IMR-90 (cell line): ENCODE measurements at regions not wholly inside any gene's neighbourhood (a gene's known extent, or its start where the extent isn't known, plus 50 kb on each side); places are given as distances from the start of the nearest gene placed in this dataset.

ENCODE experiments used
- ATAC-seq: fragments of 200-7000 bp; cut with Tn5 transposase; 2 replicates; pipeline ENCODE4 v1.9.1; 2020; ENCODE audit warnings: low read depth, mild to moderate bottlenecking, moderate library complexity
- BruUV-seq: library from RNA; stranded (reverse); fragments of 400-500 nt; replicated peaks from 2 replicates; lab custom pipeline; 2021; lab: Mats Ljungman, UMichigan
- CTCF ChIA-PET: fragments of 300-600 bp; formaldehyde crosslinking; extraction: SDS; loops from one replicate; lab custom pipeline; 2021; ENCODE audit warnings: antibody characterized with exemption; lab: Yijun Ruan, JAX
- POLR2A ChIA-PET: fragments of 300-600 bp; sonication (Branson Sonifier 250); formaldehyde crosslinking; loops from one replicate; lab custom pipeline; 2022; ENCODE audit warnings: antibody characterized with exemption; ENCODE audit not compliant: unreplicated experiment; lab: Charles Lee
- DNase-seq: peaks from one replicate; pipeline ENCODE4 v3.0.0; 2013
- H2AFZ ChIP-seq: replicated peaks from 2 replicates; pipeline ENCODE3; 2013; ENCODE audit warnings: low read length, mild to moderate bottlenecking; ENCODE audit not compliant: poor library complexity
- H2AK5ac ChIP-seq: 2 replicates; pipeline ENCODE4 v1.6.1; 2013; ENCODE audit warnings: low read depth, low read length, inconsistent platforms
- H2AK9ac ChIP-seq: replicated peaks from 2 replicates; pipeline ENCODE3; 2013; ENCODE audit warnings: mild to moderate bottlenecking, low read depth, low read length, moderate library complexity; ENCODE audit not compliant: poor library complexity
- H2BK120ac ChIP-seq: 2 replicates; pipeline ENCODE4 v1.6.1; 2013; ENCODE audit warnings: low read depth, low read length, inconsistent platforms
- H2BK15ac ChIP-seq: 3 replicates; pipeline ENCODE4 v1.6.1; 2013; ENCODE audit warnings: low read depth, low read length, inconsistent platforms
- H2BK20ac ChIP-seq: 2 replicates; pipeline ENCODE4 v1.6.1; 2013; ENCODE audit warnings: low read depth, mild to moderate bottlenecking, inconsistent platforms, low read length, moderate library complexity
- H2BK5ac ChIP-seq: 2 replicates; pipeline ENCODE4 v1.6.1; 2013; ENCODE audit warnings: mild to moderate bottlenecking, low read depth, low read length, inconsistent platforms; ENCODE audit not compliant: poor library complexity, severe bottlenecking
- H3K14ac ChIP-seq: replicated peaks from 2 replicates; pipeline ENCODE4 v1.6.1; 2013; ENCODE audit warnings: low read depth, low read length, inconsistent platforms
- H3K18ac ChIP-seq: 2 replicates; pipeline ENCODE4 v1.6.1; 2013; ENCODE audit warnings: low read depth, low read length, control low read depth
- H3K23ac ChIP-seq: 2 replicates; pipeline ENCODE4 v1.6.1; 2013; ENCODE audit warnings: low read depth, low read length, inconsistent platforms
- H3K27ac ChIP-seq: 2 replicates; pipeline ENCODE4 v1.5.1; 2013; ENCODE audit warnings: mild to moderate bottlenecking, control low read depth, low read length; ENCODE audit not compliant: insufficient read depth
- H3K27me3 ChIP-seq: 2 replicates; pipeline ENCODE4 v1.6.1; 2013; ENCODE audit warnings: low read length; ENCODE audit not compliant: control insufficient read depth, insufficient read depth
- H3K36me3 ChIP-seq: 2 replicates; pipeline ENCODE4 v1.6.1; 2013; ENCODE audit warnings: low read length, mixed read lengths; ENCODE audit not compliant: control insufficient read depth, insufficient read depth
- H3K4ac ChIP-seq: 2 replicates; pipeline ENCODE4 v1.6.1; 2013; ENCODE audit warnings: low read depth, low read length, inconsistent platforms
- H3K4me1 ChIP-seq: 2 replicates; pipeline ENCODE4 v1.6.1; 2013; ENCODE audit warnings: low read length, mixed read lengths; ENCODE audit not compliant: control insufficient read depth, insufficient read depth
- H3K4me2 ChIP-seq: 2 replicates; pipeline ENCODE4 v1.6.1; 2013; ENCODE audit warnings: low read depth, mild to moderate bottlenecking, control low read depth, low read length, moderate library complexity
- H3K4me3 ChIP-seq: 2 replicates; pipeline ENCODE4 v1.5.1; 2013; ENCODE audit warnings: low read depth, mild to moderate bottlenecking, control low read depth, low read length, moderate library complexity; ENCODE audit not compliant: insufficient read depth
- H3K56ac ChIP-seq: 2 replicates; pipeline ENCODE4 v1.6.1; 2013; ENCODE audit warnings: low read length, inconsistent platforms; ENCODE audit not compliant: insufficient read depth; ENCODE audit errors: extremely low read depth
- H3K79me1 ChIP-seq, 2 experiments: 2 replicates each; pipeline ENCODE4 v1.6.1; 2013; ENCODE audit warnings: low read length in 2 of 2, inconsistent platforms in 1 of 2, low read depth in 1 of 2
- H3K9ac ChIP-seq: 2 replicates; pipeline ENCODE4 v1.6.1; 2013; ENCODE audit warnings: low read depth, low read length, control low read depth
- H3K9me1 ChIP-seq: 2 replicates; pipeline ENCODE4 v1.6.1; 2013; ENCODE audit warnings: low read length, inconsistent platforms; ENCODE audit not compliant: insufficient read depth
- H3K9me3 ChIP-seq: 2 replicates; pipeline ENCODE4 v1.6.1; 2013; ENCODE audit warnings: low read length; ENCODE audit not compliant: control insufficient read depth, insufficient read depth
- H4K20me1 ChIP-seq: 2 replicates; pipeline ENCODE4 v1.6.1; 2013; ENCODE audit warnings: low read length, inconsistent platforms; ENCODE audit not compliant: insufficient read depth
- H4K5ac ChIP-seq: 2 replicates; pipeline ENCODE4 v1.6.1; 2013; ENCODE audit warnings: mild to moderate bottlenecking, low read depth, low read length, control low read depth
- H4K8ac ChIP-seq, 2 experiments: 2 replicates each; pipeline ENCODE4 v1.6.1; 2013; ENCODE audit warnings: low read depth in 2 of 2, low read length in 2 of 2, control low read depth in 1 of 2, inconsistent platforms in 1 of 2
- H4K91ac ChIP-seq: 2 replicates; pipeline ENCODE4 v1.6.1; 2013; ENCODE audit warnings: low read depth, low read length, inconsistent platforms; ENCODE audit not compliant: insufficient read depth
- NFE2L2 ChIP-seq: fragments of 150-350 bp; IDR thresholded peaks from 2 replicates; pipeline ENCODE4 v1.6.1; 2016; ENCODE audit warnings: low read depth, mild to moderate bottlenecking, low read length
- POLR2A ChIP-seq: IDR thresholded peaks from 2 replicates; pipeline ENCODE4 v1.6.1; 2012; ENCODE audit warnings: mild to moderate bottlenecking, low read depth, low read length
- RCOR1 ChIP-seq: IDR thresholded peaks from 2 replicates; pipeline ENCODE4 v1.6.1; 2012; ENCODE audit warnings: mild to moderate bottlenecking, low read length, improper control_type of control experiment; ENCODE audit not compliant: insufficient replicate concordance
- WGBS, 2 experiments: methylation state at CpG; one replicate each; pipeline versions ENCODE4 v1.1.5 to v1.1.7; 2013; ENCODE audit warnings: missing lambda C conversion rate in 2 of 2; ENCODE audit not compliant: insufficient read length in 1 of 2; ENCODE audit errors: extremely low coverage in 2 of 2; 5-methylcytosine and 5-hydroxymethylcytosine counted together
- dilution Hi-C: fragments of 300-500 bp; cut with HindIII; formaldehyde crosslinking; loops from one replicate; pipeline ENCODE4 v1.14.3; 2018; ENCODE audit warnings: low sequenced_read_pairs; ENCODE audit not compliant: unreplicated experiment
- in situ Hi-C: fragments of 300-500 bp; cut with MboI; formaldehyde crosslinking; loops from 3 replicates; pipeline ENCODE4 v1.14.3; 2019; ENCODE audit warnings: low sequenced_read_pairs, inconsistent platforms, mixed read lengths
- intact Hi-C: fragments of 100-400 bp; cut with micrococcal nuclease; formaldehyde crosslinking; loops from 2 replicates; pipeline ENCODE4 v1.10.0; 2022

- Histone ChIP-seq H3K27ac (no peak overlapping the region), H2BK15ac (no peak overlapping the region), H3K4me3 (no peak overlapping the region), H2BK120ac (no peak overlapping the region), H2BK5ac (no peak overlapping the region), H3K36me3 (no peaks in the 10 kb centered on the region), H3K79me1 (no peaks in the 10 kb centered on the region), H3K14ac (no peak overlapping the region), H3K9ac (no peak overlapping the region), H3K56ac (no peak overlapping the region), H2AK9ac (no peak overlapping the region), H3K4me1 (no peaks in the 10 kb centered on the region), H4K91ac (no peak overlapping the region), H3K4me2 (no peak overlapping the region), H4K20me1 (no peaks in the 10 kb centered on the region), H3K23ac (no peak overlapping the region), H2AFZ (no peak overlapping the region), H4K5ac (no peak overlapping the region), H2AK5ac (no peak overlapping the region), H3K4ac (no peak overlapping the region), H4K8ac (no peak overlapping the region), H3K9me3 (no peaks in the 10 kb centered on the region; the same call in 1 of the 2 replicates), H3K9me1 (no peaks in the 10 kb centered on the region), H3K18ac (no peak overlapping the region), H2BK20ac (no peak overlapping the region), H3K27me3 (no peaks in the 10 kb centered on the region)
- CTCF ChIA-PET, result no interaction called here
- in situ Hi-C loops (no loop called here), intact Hi-C loops (loop anchor here (10.0 kb wide), 1 partner anchor 296 kb away; no protein-coding TSS in a partner anchor), dilution Hi-C loops (no loop called here)
- DNase-seq, result no peak
- no TSS peak for BruUV-seq
- POLR2A ChIA-PET, result no interaction called here
- TF ChIP-seq POLR2A, result no peak
- TF ChIP-seq RCOR1, result no peak
- no peak for TF ChIP-seq NFE2L2
- no CpG with 5 or more reads among the region's 6 CpGs for WGBS, 2 experiments
- no peak for ATAC-seq
Measured at GRCh38 chr9:78828521-78828920, 531.6 kb downstream of the PSAT1 start.
